Adrenal gland (tissue), 9 donors: ENCODE measurements at regions not wholly inside any gene's neighbourhood (a gene's known extent, or its start where the extent isn't known, plus 50 kb on each side); places are given as distances from the start of the nearest gene placed in this dataset.

ENCODE experiments used
- DNase-seq, 7 donors: peaks; one replicate each; pipeline ENCODE4 v3.0.0-alpha.2; 2019 to 2020
- H3K27ac ChIP-seq, 5 donors: fragments of 200-600 bp; sonication (generic) in 4 of 5; 1 replicate in 3 of 5; 2 replicates in 2 of 5; pipeline versions ENCODE4 v1.5.1 to v1.8.0; 2016 to 2020; ENCODE audit warnings: mild to moderate bottlenecking in 1 of 5
- H3K27me3 ChIP-seq: fragments of 200-600 bp; 2 replicates; pipeline ENCODE4 v1.8.0; 2021
- H3K36me3 ChIP-seq, 2 donors: fragments of 200-600 bp; replicated peaks in 1 of 2; 1 replicate in 1 of 2; 2 replicates in 1 of 2; pipeline versions ENCODE4 v1.5.1 to v1.8.0; 2018 to 2022
- H3K4me1 ChIP-seq, 2 donors: fragments of 200-600 bp; replicated peaks in 1 of 2; 1 replicate in 1 of 2; 2 replicates in 1 of 2; pipeline versions ENCODE4 v1.5.1 to v1.8.0; 2018 to 2021
- H3K4me3 ChIP-seq, 4 donors: fragments of 200-600 bp; sonication (generic) in 3 of 4; one replicate each; pipeline ENCODE4 v1.5.1; 2016 to 2018
- H3K9me3 ChIP-seq, 3 donors: fragments of 200-600 bp; sonication (generic) in 1 of 3; replicated peaks in 1 of 3; 1 replicate in 2 of 3; 2 replicates in 1 of 3; pipeline versions ENCODE4 v1.5.1 to v1.8.0; 2016 to 2021
- POLR2A ChIP-seq, 2 donors: fragments of 450-650 bp; IDR thresholded peaks; one replicate each; pipeline ENCODE4 v1.6.1; 2017; ENCODE audit warnings: antibody characterized with exemption in 2 of 2, mild to moderate bottlenecking in 2 of 2, moderate library complexity in 1 of 2
- WGBS, 4 donors: extraction: QIAGEN DNeasy Blood & Tissue Kit in 2 of 4; methylation state at CpG; one replicate each; pipeline versions ENCODE4 v1.1.5 to v1.1.7; 2013 to 2017; 5-methylcytosine and 5-hydroxymethylcytosine counted together
- intact Hi-C, 2 donors: fragments of 100-400 bp; cut with DNase I; formaldehyde crosslinking; loops; one replicate each; pipeline versions ENCODE4 v1.14.1 to v1.15.0; 2022 to 2023
- TF ChIP-seq, protein P1 (sequence below), 6 experiments: fragments of 450-650 bp in 4 of 6; fragments of 200-600 bp in 2 of 6; sonication (generic) in 1 of 6; IDR thresholded peaks; 1 replicate in 5 of 6; 2 replicates in 1 of 6; pipeline versions ENCODE4 v1.5.1 to v1.8.0; 2016 to 2021; ENCODE audit warnings: antibody characterized with exemption in 6 of 6, mild to moderate bottlenecking in 2 of 6, moderate library complexity in 1 of 6
- donor health status: healthy with polysubstance abuse.
- donor health status: Bipolar disorder and iron deficiency.
- donor health status: DM: yes; HTN: yes; CAD: no.
- donor health status: DM: no; HTN: no; CAD: no.
- donor health status: DM: no; HTN: no; CAD: no.

DNA sequence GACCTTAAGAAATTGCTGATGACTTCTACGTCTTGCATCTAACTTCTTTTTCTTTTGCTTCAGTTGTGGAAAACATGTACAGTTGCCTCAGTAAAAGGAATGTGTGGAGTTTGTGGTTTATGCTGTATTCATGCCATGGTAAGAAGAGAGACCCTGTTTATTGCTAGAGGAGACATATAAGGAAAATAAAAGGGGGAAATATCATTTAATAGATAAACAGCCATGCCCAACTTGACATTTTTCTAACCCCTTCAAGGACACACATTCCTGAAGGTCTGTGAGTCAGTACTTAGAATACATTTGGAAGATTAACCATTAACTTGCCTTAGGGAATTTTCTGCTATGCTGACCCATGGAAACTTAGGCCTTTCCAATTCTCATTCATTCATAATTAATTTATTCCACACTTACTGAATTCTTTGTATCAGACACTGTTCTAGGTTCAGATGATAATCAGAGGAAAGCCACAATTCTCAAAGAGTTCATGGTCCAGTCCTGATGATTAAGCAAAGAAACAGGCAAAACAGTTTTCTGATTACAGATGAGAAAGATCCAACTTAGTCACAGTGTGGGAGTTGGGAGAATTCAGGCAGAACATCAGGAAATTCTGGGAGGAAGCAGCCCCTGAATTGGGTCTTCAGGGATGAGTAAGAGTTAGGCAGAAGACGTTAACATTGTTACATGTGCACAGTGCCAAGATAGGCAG is 329.8 kb upstream of the RASGRP1 start:
- peaks cover 0 to 20% of the 10 kb centered on the region in 2 donors for H3K4me1 ChIP-seq
- WGBS, 4 donors: 24 to 40% (median 28%) methylated on average over 2 of the region's 2 CpGs
- no peak overlapping the region for H3K27ac ChIP-seq
- no peaks in the 10 kb centered on the region for H3K9me3 ChIP-seq
- no peak overlapping the region for H3K4me3 ChIP-seq
- TF ChIP-seq POLR2A (IDR thresholded peaks at IDR 0.05): no peak
- TF ChIP-seq, protein P1, sequence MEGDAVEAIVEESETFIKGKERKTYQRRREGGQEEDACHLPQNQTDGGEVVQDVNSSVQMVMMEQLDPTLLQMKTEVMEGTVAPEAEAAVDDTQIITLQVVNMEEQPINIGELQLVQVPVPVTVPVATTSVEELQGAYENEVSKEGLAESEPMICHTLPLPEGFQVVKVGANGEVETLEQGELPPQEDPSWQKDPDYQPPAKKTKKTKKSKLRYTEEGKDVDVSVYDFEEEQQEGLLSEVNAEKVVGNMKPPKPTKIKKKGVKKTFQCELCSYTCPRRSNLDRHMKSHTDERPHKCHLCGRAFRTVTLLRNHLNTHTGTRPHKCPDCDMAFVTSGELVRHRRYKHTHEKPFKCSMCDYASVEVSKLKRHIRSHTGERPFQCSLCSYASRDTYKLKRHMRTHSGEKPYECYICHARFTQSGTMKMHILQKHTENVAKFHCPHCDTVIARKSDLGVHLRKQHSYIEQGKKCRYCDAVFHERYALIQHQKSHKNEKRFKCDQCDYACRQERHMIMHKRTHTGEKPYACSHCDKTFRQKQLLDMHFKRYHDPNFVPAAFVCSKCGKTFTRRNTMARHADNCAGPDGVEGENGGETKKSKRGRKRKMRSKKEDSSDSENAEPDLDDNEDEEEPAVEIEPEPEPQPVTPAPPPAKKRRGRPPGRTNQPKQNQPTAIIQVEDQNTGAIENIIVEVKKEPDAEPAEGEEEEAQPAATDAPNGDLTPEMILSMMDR (IDR thresholded peaks at IDR 0.05): no peak
- no peaks in the 10 kb centered on the region for H3K36me3 ChIP-seq
- no peak for DNase-seq
- H3K27me3 ChIP-seq: no peaks in the 10 kb centered on the region
- intact Hi-C loops: no loop called here

DNA sequence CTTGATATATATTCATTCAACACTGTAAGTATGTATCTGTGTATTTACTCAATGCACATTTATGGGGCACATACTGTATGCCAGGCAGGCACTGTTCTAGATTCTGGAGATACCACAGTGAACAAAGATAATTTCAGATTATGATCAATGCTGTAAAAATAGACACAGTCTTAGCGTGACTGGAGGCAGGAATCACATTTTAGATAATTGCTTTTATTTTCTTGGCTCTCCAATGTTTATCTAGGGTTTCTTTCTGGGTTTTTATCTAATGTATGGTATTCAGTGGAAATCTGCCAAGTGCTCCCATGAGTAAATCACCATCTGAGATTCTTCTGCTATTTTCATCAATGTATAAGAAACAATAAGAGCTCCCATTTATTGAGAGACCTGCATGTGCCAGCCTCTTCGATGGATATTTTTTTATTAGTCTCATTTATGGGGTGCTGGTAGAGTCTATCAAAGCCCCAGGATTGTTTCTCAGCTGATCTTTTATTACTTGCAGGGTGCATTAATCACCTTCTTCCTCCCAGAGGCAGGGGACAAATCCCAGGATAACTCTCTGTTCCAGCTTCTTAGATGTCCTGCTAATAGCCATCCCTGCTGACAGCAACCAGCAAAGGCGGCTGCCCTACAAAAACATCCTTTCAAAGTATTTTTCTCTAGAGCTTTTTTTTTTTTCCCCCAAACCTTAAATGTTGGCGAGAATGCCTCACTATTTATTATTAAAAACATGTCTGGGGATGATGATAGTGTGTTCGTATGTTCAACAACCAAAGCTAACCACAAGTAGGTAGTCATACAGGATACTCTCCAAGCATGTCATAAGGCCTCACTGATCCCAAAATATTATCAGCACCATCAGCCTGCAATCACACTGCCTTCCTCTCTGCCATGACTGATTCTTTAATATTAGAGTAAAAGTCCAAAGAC is 331.0 kb upstream of the RASGRP1 start:
- Histone ChIP-seq H3K9me3 (no peaks in the 10 kb centered on the region), H3K27ac (no peak overlapping the region), H3K36me3 (no peaks in the 10 kb centered on the region), H3K4me1 (peaks cover 0 to 20% of the 10 kb centered on the region in 2 donors), H3K4me3 (no peak overlapping the region), H3K27me3 (no peaks in the 10 kb centered on the region)
- 67 to 78% (median 73%) methylated on average over 5 of the region's 5 CpGs for WGBS, 4 donors
- intact Hi-C loops: no loop called here
- no peak for TF ChIP-seq POLR2A (IDR thresholded peaks at IDR 0.05)
- TF ChIP-seq, protein P1 (IDR thresholded peaks at IDR 0.05): no peak
- no peak for DNase-seq

DNA sequence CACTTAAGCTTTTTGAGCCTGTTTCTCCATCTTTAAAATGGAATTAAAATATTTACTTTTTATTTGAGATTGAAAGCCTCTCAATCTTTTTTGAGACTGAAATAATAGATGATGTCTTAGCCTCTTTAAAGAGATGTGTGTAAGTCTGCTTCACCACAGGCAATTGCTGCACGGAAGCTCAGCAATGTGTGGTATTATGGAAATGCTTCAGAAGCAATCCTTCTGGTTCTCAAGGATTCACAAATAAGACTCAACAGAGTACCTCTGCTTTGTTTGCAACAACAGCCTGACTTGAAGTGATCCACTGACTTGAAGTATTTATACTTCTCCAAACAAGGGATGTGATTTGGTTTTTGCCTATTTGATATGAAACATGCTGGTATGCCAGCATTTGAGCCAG is 332.0 kb upstream of the RASGRP1 start:
- Histone ChIP-seq H3K4me1 (peaks cover 0 to 20% of the 10 kb centered on the region in 2 donors), H3K9me3 (no peaks in the 10 kb centered on the region), H3K4me3 (no peak overlapping the region), H3K36me3 (no peaks in the 10 kb centered on the region), H3K27ac (no peak overlapping the region), H3K27me3 (no peaks in the 10 kb centered on the region)
- WGBS, 4 donors: 94 to 100% (median 97%) methylated on average over 1 of the region's 1 CpG
- DNase-seq: no peak
- no peak for TF ChIP-seq POLR2A (IDR thresholded peaks at IDR 0.05)
- TF ChIP-seq, protein P1 (IDR thresholded peaks at IDR 0.05): no peak
- intact Hi-C loops: no loop called here

DNA sequence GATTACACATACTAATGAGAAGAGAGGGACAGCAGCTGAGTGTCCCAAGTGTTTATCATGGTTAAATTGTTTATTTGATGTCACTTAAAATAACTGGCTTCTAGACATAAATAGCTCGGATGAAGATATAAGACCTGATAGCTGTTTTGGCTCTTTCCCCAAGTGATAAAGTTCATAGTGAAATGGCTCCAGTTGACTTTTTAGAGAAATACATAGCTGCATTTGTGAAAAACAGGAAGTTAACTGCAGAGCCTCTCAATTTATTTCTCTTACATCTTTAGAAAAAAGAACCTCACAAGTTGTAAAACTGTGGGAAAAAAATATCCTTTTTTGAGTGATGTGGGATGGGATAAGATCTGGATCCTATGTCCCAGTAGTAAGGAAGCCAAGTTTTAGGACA is 332.9 kb upstream of the RASGRP1 start:
- no peaks in the 10 kb centered on the region for H3K9me3 ChIP-seq
- H3K4me1 ChIP-seq: peaks cover 0 to 20% of the 10 kb centered on the region in 2 donors
- no peaks in the 10 kb centered on the region for H3K27me3 ChIP-seq
- TF ChIP-seq, protein P1 (IDR thresholded peaks at IDR 0.05): no peak
- TF ChIP-seq POLR2A (IDR thresholded peaks at IDR 0.05): no peak
- intact Hi-C loops: no loop called here
- no peak overlapping the region for H3K4me3 ChIP-seq
- H3K36me3 ChIP-seq: no peaks in the 10 kb centered on the region
- no peak overlapping the region for H3K27ac ChIP-seq
- WGBS, 4 donors: 16 to 27% (median 22%) methylated on average over 1 of the region's 1 CpG
- no peak for DNase-seq
